CD4-positive, alpha-beta T cell treated with Interferon gamma for 1 hour (primary cell): ENCODE measurements at regions not wholly inside any gene's neighbourhood (a gene's known extent, or its start where the extent isn't known, plus 50 kb on each side); places are given as distances from the start of the nearest gene placed in this dataset.

Source experiments
- DNase-seq: peaks from one replicate; pipeline ENCODE4 v3.0.0-alpha.2; 2020

- no peak for DNase-seq
These were observed 179.8 kb downstream of the SEC61B start for GRCh38 chr9:99401680-99402504.

GRCh38 chr9:99403371-99403770 lies 181.3 kb downstream of the SEC61B start:
- DNase-seq: no peak

GRCh38 chr9:99405359-99405758 lies 183.3 kb downstream of the SEC61B start:
- DNase-seq: no peak

- DNase-seq: no peak
These were observed 184.9 kb downstream of the SEC61B start for GRCh38 chr9:99406939-99407338.

GRCh38 chr9:99411068-99411467 lies 189.0 kb downstream of the SEC61B start:
- DNase-seq: no peak

- DNase-seq: no peak
These were observed 189.5 kb downstream of the SEC61B start for GRCh38 chr9:99411479-99412115.

GRCh38 chr9:99412606-99413005 lies 190.5 kb downstream of the SEC61B start:
- DNase-seq: no peak

GRCh38 chr9:99414321-99414720 lies 192.2 kb downstream of the SEC61B start:
- no peak for DNase-seq

GRCh38 chr9:99415606-99416005 lies 193.5 kb downstream of the SEC61B start:
- no peak for DNase-seq

- no peak for DNase-seq
These were observed 193.9 kb downstream of the SEC61B start for GRCh38 chr9:99416007-99416406.

GRCh38 chr9:99419070-99419469 lies 197.0 kb downstream of the SEC61B start:
- no peak for DNase-seq

GRCh38 chr9:99421369-99421768 lies 199.3 kb downstream of the SEC61B start:
- no peak for DNase-seq

GRCh38 chr9:99425124-99425523 lies 203.0 kb downstream of the SEC61B start:
- no peak for DNase-seq

- DNase-seq: no peak
These were observed 204.1 kb downstream of the SEC61B start for GRCh38 chr9:99425923-99426842.

- DNase-seq: no peak
These were observed 205.2 kb downstream of the SEC61B start for GRCh38 chr9:99427260-99427659.

GRCh38 chr9:99430301-99430700 lies 208.2 kb downstream of the SEC61B start:
- DNase-seq: peak; percentile 55

- DNase-seq: no peak
These were observed 209.0 kb downstream of the SEC61B start for GRCh38 chr9:99431103-99431502.

GRCh38 chr9:99432075-99432474 lies 210.0 kb downstream of the SEC61B start:
- no peak for DNase-seq

GRCh38 chr9:99433095-99433494 lies 211.0 kb downstream of the SEC61B start:
- DNase-seq: no peak

- DNase-seq: peak; percentile 75
These were observed 211.5 kb downstream of the SEC61B start for GRCh38 chr9:99433555-99433954.

GRCh38 chr9:99436616-99437015 lies 214.5 kb downstream of the SEC61B start:
- no peak for DNase-seq

GRCh38 chr9:99437145-99437544 lies 215.1 kb downstream of the SEC61B start:
- no peak for DNase-seq

- no peak for DNase-seq
These were observed 216.5 kb downstream of the SEC61B start for GRCh38 chr9:99438596-99438995.
